A204.1 (cell line): ENCODE measurements at regions not wholly inside any gene's neighbourhood (a gene's known extent, or its start where the extent isn't known, plus 50 kb on each side); places are given as distances from the start of the nearest gene placed in this dataset.

Experiments used
- FAIRE-seq: peaks from 2 replicates; lab custom pipeline; 2012; peaks lifted over from hg19 to GRCh38; lab: Jason Lieb, UNC

DNA sequence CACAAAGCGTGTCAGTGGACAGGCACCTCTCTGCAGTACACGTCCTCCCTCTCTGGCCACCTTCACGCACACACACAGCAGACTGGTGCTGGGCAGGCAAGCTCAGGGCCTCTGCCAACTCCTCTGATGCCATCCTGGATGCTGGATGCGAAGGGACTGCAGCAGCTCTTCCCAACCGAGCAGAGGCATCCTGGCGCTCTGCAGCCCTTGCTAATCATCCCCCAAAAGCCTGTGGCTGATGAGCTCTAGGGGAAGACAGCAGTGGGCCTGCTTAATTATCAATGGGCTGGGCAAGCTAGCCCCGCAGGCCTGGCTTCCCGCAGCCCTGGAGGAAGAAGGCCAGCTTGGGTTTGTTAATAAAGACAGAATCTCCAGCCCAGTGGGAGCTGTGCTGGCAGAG, 71.3 kb upstream of the TEX51 start:
- FAIRE-seq = no peak

DNA sequence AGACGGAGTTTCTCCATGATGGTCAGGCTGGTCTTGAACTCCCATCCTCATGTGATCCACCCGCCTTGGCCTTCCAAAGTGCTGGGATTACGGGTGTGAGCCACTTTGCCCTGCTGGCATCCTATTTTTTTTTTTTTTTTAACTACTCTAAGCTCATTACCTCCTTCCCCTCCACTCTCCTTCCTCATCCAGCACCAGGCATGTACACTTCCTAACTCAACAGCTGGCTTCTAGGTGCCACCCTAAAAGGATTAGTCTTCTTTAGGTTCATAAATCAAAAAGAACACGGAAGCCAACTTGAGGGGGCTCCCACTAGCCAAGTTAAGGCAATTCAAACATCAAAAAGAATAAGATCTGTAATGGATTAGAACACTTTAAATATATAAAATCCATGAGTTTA, 70.6 kb upstream of the TEX51 start:
- FAIRE-seq = no peak

DNA sequence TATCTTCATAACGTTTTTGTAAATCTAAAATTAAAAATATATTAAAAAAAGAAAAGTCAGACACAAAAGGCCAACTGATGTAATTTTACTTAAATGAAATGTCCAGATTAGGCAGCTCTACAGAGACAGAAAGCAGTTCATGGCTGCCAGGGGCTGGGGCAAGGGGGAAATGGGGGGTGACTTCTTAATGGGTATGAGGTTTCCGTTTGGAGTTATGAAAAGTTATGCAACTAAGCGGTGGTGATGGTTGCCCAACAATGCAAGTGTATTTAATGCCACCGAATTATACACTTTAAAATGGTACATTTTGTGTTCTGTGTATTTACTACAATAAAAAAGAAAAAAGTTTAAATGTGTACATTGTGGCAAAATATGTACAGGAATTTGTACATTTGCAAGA, 70.2 kb upstream of the TEX51 start:
- FAIRE-seq = no peak

DNA sequence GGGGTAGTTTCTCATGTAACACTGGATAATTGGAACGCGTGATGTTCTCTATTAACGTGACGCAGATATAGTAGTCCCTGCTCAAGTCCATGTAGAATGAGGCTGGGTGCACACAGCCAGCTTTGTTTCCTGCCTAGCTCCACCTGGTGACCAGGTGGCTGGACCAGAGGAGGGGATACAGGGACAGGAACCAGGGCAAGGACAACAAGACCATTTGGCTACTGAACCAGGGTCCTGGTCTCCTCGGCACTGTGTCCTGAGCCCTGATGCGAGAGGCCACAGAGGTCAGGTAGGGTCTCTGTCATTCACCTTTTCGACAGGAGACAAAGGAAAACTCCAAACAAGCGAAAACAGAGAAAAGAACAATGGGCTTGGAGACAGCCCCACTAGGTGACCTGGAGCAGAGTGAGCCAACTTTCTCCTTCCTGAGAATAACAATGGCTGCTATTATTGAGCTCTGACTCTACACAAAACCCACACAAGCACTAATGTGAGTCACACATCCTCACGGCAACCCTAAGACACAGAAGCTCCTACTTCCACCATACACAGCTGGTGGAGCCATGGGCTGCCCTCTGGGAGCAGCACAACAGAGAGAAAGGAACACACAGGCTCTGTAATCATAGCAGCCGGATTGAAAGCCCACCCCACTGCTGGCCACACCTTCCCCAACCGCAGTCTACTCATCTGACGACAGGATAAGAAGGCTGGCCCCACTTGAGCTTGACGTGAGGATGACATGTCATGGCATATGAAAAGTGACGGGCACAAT, 67.3 kb upstream of the TEX51 start:
- FAIRE-seq = no peak

DNA sequence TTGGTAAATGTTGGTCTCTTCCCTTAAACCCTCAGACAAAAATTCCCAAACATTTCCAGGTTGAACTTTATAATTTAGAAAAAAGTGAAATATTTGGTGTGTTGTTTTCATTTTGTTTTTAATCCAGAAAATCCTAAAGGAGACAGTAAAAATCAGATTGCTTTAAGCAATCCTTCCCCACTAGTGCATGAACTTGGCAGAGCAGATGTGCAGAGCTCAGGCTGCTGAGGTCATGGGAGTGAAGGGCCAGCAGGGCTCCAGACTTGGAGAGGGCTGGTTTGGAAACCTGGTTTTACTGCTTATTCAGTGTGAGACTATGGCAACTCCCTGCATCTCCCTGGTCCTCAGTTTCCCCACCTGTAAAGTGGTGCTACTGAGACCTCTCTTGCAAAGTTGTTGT, 66.7 kb upstream of the TEX51 start:
- no peak for FAIRE-seq

DNA sequence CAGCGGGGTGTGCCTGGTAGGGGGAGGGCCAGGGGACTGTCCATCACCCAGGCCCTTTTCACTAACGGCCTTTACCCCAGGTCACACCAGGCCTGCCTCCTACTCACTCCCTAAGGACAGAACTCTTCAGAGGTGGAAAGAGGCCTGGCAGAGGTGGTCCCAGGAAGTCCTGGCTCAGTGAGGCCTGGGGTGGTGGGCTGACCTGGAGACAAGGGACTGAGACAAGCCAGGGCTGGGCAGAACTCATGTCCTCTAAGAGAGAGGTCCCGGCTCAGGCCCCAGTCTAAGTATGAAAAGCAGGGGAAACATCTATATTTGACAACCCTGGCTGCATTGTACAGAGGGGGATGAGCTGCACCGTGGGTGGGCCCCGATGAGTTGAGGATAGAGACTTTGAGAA, 65.9 kb upstream of the TEX51 start:
- FAIRE-seq = no peak

DNA sequence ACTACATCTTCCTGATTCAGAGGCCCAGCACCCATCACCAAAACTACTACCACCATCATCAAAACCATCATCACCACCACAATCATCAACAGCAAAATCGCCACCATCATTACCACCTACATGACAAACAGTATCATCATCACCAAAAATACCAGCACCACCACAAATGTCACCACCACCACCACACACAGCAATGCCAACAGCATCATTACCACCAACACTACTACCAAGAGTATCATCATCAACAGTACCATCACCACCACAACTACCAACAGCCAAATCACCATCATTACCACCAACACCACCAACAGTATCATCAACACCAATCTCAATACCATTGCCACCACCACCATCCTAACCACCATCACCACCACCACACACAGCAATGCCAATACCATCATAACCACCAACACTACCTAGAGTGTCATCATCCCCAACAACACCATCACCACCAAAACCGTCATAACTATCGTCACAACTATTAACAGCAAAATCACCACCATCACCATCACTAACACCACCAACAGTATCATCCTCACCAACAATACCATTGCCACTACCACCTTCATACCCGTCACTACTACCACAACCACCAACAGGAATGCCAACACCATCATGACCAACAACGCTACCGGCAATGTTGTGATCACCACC, 64.6 kb upstream of the TEX51 start:
- FAIRE-seq = no peak

DNA sequence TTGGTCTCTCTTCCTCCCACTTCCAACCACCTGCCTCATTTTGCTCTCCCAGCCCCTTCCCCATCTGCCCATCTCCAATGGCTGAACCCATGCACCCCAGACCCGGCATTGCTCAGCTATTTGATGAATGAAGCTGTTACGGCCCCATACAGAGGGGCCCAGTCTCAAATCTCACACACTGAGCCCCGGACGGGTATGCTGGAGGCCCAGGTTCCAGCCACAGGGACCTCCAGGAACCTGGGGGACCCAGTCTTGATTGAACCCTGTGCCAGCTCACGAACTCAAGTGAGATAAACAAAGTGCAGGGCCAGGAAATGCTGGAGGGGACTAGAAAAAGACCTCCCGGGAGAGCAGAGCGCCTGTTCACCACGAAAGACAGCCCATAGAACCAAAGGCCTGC, 63.4 kb upstream of the TEX51 start:
- no peak for FAIRE-seq

DNA sequence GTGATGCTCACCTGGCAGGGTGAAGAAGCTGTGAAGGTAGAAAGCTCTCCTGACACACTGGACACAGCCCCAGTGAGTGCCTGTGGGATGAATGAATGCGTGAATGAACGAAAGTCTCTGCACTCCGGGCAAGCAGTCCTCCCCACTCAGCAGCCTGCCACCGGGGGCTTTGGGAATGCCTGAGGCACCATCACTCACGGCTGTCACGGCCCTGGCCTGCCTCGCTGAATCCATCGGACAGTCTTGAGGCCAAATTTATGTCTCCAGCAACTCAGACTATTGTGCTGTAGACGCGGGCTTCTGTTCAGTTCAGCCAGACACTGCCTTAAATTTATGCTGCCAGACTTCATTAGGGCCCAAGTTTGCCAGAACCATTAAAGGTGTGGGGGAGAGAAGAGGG, 62.9 kb upstream of the TEX51 start:
- FAIRE-seq = no peak

DNA sequence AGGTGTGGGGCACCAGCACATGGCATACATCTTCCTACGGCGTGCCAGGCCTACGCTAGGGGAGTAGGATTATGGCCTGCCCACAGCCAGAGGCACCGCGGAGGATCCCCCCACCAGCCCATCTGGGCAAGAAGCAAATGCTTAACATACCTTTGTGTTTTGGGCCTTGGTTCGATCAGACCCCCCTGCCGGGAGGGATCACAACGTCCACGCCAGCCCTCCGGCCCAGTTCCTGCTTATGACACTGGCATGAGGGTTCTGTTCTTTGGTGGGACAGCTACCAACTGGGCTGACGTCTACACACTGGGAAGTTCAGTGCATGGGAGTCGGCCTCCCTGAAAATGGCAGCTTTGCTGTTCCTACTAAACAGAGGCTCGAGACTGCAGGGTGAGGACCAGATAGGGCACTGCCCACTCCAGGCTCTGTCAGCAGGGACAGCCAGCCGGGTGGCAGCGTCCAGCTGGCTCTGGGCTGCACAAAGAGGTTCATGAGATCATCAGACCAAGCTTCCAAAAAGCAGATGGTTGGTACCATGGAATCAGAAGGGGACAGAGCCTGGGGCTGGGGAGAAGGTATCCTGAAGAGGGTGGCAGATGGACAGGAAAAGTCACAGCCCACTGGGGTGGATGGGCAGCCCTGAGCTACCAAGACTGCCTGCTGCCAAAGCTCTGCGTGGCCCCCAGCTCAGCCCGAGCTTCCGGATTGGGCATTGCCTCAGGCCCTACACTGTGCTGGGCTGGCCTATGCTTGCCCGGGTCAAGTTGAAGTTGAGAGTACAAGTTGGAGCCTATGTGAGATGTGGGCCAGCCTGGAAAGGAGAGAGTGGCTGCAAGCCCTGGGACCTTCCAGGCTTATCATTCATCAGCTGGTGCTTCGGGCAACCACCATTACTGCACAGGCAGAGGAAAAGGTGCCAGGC, 61.7 kb upstream of the TEX51 start:
- no peak for FAIRE-seq

DNA sequence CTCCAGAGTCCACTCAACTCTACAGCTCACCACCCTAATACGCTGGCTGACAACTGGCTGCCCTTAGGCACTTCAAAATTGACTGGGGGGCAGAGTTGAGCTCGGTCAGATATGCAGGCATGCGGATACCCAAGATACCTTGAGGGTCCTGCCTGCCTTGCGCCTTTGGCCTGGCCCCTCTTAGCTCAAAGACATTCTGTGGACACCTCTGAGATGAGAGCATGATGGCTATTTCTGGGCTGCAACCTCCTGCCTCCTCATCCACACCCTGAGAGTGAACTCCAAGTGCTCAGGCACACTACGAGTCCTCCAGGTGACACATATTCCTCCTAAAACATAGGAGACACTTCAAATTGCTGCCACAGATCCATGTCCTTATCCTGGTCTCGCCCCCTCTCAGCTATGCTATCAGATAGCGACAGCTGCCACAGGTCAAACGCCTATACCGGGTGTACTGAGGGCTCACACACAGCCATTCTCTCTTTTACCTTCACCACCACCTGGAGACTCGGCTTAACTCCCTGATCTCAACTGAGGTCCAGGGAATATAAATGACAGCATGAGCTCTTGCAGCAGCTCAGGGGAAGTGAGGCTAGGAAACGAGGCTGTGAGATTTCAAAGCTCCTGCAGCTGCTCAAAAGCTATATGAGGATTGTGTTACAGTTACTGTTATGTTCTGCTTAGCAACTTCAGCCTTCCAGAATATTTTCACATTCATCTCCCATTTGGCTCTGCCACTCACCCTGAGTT, 60.5 kb upstream of the TEX51 start:
- FAIRE-seq = no peak

DNA sequence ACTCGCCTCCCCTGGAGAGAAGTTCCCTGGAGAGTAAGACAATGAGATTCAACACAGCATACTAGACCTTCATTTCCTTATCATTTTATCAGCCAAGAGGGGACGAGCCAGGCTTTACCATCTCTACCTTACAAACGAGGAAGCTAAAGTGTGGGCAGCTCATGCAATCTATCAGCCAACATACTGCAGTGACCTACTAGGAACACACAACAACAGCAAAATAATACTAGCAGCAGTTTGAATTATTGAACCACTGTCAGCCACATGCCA, 60.0 kb upstream of the TEX51 start:
- FAIRE-seq = no peak

DNA sequence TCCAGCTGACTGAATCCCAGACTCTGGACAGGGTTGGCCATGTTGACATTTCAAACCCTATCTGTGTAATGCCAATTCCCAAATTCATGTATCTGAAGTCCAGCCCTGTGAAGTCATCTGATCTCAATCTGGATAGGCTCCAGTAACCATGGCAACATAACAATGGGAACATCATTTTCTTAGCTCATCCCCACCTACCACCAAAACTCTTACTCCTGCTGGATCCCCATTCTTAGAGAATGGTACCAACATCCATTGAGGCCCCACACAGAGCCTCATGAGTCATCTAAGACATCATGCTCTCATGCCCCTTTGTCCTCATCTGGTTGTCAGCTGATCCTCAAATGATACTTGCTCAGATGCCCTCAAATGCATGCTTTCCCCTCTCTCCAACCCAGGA, 58.9 kb upstream of the TEX51 start:
- FAIRE-seq = no peak

DNA sequence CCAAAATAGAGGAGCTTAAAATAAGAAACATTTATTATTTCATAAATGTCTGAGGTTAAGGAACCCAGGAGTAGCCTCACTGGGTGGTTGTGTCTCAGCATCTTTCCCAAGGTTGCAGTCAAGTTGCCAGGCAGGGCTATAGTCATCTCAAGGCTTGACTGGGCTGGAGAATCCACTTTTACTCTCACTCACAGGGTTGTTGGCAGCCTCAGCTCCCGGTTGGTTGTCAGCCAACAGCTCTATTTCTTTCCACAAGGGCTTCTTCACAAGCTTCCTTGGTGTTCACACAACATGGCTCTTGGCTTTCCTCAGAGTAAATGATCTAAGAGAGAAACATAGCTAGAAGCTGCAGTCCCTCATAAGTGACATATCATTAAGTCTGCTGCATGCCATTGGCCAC, 55.6 kb upstream of the TEX51 start:
- no peak for FAIRE-seq

DNA sequence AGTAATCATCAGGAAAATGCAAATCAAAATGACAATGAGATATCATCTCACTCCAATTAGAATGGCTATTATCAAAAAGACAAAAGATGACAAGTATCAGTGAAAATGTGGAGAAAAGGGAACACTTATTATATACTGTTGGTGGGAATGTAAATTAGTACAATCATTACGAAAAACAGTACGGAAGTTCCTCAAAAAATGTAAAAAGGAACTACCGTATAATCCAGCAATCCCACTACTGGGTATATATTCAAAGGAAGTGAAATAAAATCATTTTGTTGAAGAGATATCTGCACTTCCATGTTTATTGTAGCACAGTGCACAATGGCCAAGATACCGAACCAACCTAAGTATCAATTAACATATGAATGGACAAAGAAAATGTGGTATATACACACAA, 52.4 kb upstream of the TEX51 start:
- peak; percentile 6 for FAIRE-seq
